ENCODE measurements at regions not wholly inside any gene's neighbourhood (a gene's known extent, or its start where the extent isn't known, plus 50 kb on each side); places are given as distances from the start of the nearest gene placed in this dataset.

DNA sequence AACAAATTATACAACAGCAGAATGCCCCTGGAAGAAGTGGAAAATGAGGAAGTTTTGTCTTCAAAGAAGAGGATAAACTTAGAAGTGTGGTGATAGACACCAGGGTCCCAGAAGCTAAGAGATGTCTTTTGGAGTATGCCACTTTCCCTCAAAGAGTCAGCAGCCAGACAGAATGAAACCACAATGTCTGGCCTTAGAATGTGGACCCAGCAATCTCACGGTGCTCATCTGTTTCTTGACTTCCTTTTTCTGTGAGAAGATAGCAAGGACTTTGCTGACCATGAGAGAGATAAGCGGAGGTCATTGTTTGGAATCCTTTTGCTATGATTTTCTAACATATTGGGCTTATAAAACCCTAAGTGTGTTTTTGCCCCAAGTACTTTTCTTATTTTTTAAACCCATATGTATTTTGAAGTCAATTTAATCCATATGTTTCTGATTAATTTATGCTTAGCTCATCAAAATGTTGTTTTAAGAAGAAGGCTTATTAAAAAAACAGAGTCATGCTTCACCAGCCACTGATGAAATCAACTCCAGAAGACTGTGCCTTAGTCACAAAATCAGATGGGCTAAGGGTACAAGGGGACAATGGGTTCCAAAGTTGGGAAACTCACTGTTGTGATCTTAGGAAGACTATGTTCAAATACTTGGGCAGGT lies 451.2 kb upstream of the JAG1 start:
- Histone ChIP-seq H3K27me3 (ENCODE audit: insufficient read depth, low read length) (no peaks in the 10 kb centered on the region), H3K4me3 (replicated peaks in 1 of 2; ENCODE audit: low read depth in 1 of 2, low read length in 2 of 2) (no peak overlapping the region), H3K9ac (ENCODE audit: low read length) (no peak overlapping the region), H3K36me3 (ENCODE audit: control insufficient read depth in 1 of 2, insufficient read depth in 2 of 2, low read length in 2 of 2) (no peaks in the 10 kb centered on the region), H3K4me2 (ENCODE audit: low read length) (no peak overlapping the region), H3K9me3 (ENCODE audit: control insufficient read depth in 1 of 2, insufficient read depth in 1 of 2, low read depth in 1 of 2, low read length in 2 of 2) (no peaks in the 10 kb centered on the region), H3K27ac (ENCODE audit: low read depth, low read length) (no peak overlapping the region), H3K9me2 (ENCODE audit: insufficient read depth) (no peaks in the 10 kb centered on the region), H2AFZ (ENCODE audit: low read depth, low read length, poor library complexity, severe bottlenecking) (no peak overlapping the region), H3K4me1 (ENCODE audit: control insufficient read depth in 1 of 2, insufficient read depth in 2 of 2, low read length in 2 of 2) (no peaks in the 10 kb centered on the region), H4K20me1 (ENCODE audit: insufficient read depth) (no peaks in the 10 kb centered on the region), H3K79me2 (ENCODE audit: insufficient read depth, low read length) (no peaks in the 10 kb centered on the region)
- CTCF ChIA-PET: no interaction called here
- RAD21 ChIA-PET (ENCODE audit: low non-redundant PET in 1 of 2, low total read pairs in 2 of 2, uncharacterized antibody in 2 of 2, unreplicated experiment in 2 of 2): no interaction called here
- TF ChIP-seq, protein P1, sequence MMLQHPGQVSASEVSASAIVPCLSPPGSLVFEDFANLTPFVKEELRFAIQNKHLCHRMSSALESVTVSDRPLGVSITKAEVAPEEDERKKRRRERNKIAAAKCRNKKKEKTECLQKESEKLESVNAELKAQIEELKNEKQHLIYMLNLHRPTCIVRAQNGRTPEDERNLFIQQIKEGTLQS (IDR thresholded peaks at IDR 0.05): no peak
- TF ChIP-seq POLR2A (IDR thresholded peaks at IDR 0.05; ENCODE audit: borderline replicate concordance, extremely low read depth, insufficient read depth, insufficient read length) (no peak), ZFX (IDR thresholded peaks at IDR 0.05) (no peak), ELF1 (IDR thresholded peaks at IDR 0.05; ENCODE audit: borderline replicate concordance, low read depth) (no peak), JUND (IDR thresholded peaks at IDR 0.05) (no peak), YY1 (IDR thresholded peaks at IDR 0.05; ENCODE audit: extremely low read depth, insufficient replicate concordance, low read depth, low read length) (no peak), EZH2phosphoT487 (IDR thresholded peaks at IDR 0.05; ENCODE audit: borderline replicate concordance) (no peak)
- TF ChIP-seq, protein P2, sequence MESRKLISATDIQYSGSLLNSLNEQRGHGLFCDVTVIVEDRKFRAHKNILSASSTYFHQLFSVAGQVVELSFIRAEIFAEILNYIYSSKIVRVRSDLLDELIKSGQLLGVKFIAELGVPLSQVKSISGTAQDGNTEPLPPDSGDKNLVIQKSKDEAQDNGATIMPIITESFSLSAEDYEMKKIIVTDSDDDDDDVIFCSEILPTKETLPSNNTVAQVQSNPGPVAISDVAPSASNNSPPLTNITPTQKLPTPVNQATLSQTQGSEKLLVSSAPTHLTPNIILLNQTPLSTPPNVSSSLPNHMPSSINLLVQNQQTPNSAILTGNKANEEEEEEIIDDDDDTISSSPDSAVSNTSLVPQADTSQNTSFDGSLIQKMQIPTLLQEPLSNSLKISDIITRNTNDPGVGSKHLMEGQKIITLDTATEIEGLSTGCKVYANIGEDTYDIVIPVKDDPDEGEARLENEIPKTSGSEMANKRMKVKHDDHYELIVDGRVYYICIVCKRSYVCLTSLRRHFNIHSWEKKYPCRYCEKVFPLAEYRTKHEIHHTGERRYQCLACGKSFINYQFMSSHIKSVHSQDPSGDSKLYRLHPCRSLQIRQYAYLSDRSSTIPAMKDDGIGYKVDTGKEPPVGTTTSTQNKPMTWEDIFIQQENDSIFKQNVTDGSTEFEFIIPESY (IDR thresholded peaks at IDR 0.05; ENCODE audit: extremely low read depth, insufficient replicate concordance, low read length): no peak
- TF ChIP-seq, protein P3, sequence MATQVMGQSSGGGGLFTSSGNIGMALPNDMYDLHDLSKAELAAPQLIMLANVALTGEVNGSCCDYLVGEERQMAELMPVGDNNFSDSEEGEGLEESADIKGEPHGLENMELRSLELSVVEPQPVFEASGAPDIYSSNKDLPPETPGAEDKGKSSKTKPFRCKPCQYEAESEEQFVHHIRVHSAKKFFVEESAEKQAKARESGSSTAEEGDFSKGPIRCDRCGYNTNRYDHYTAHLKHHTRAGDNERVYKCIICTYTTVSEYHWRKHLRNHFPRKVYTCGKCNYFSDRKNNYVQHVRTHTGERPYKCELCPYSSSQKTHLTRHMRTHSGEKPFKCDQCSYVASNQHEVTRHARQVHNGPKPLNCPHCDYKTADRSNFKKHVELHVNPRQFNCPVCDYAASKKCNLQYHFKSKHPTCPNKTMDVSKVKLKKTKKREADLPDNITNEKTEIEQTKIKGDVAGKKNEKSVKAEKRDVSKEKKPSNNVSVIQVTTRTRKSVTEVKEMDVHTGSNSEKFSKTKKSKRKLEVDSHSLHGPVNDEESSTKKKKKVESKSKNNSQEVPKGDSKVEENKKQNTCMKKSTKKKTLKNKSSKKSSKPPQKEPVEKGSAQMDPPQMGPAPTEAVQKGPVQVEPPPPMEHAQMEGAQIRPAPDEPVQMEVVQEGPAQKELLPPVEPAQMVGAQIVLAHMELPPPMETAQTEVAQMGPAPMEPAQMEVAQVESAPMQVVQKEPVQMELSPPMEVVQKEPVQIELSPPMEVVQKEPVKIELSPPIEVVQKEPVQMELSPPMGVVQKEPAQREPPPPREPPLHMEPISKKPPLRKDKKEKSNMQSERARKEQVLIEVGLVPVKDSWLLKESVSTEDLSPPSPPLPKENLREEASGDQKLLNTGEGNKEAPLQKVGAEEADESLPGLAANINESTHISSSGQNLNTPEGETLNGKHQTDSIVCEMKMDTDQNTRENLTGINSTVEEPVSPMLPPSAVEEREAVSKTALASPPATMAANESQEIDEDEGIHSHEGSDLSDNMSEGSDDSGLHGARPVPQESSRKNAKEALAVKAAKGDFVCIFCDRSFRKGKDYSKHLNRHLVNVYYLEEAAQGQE (IDR thresholded peaks at IDR 0.05; ENCODE audit: low read depth): no peak
- BruUV-seq (replicated peaks): no TSS peak
- DNase-seq (ENCODE audit: low read depth, low spot score) (no peak), ATAC-seq (no peak)
- POLR2A ChIA-PET: no interaction called here
- intact Hi-C loops (cut with micrococcal nuclease): no loop called here
